ENCODE measurements at regions not wholly inside any gene's neighbourhood (a gene's known extent, or its start where the extent isn't known, plus 50 kb on each side); places are given as distances from the start of the nearest gene placed in this dataset.
A peak's percentile ranks its signal among the peaks of the same experiment; 100 is the strongest.
"Not testable (repeated sequence)": the region's sequence is repeated elsewhere in the genome, so short reads cannot be mapped to it uniquely, and the experiment has no call there.

GRCh38 chr17:20771104-20771503 is 191.6 kb downstream of the CDRT15L2 start:
- no peak for DNase-seq

- DNase-seq, result no peak
Measured at GRCh38 chr17:20774472-20775135, 195.1 kb downstream of the CDRT15L2 start.

- DNase-seq, result no peak
Measured at GRCh38 chr17:20775331-20775730, 195.8 kb downstream of the CDRT15L2 start.

GRCh38 chr17:20779521-20779920 is 200.0 kb downstream of the CDRT15L2 start:
- no peak for DNase-seq

- no peak for DNase-seq
Measured at GRCh38 chr17:20781260-20781659, 201.7 kb downstream of the CDRT15L2 start.

GRCh38 chr17:20781869-20782268 is 202.3 kb downstream of the CDRT15L2 start:
- not testable (repeated sequence) for DNase-seq

GRCh38 chr17:20783091-20783490 is 203.6 kb downstream of the CDRT15L2 start:
- DNase-seq, result no peak

GRCh38 chr17:20784100-20784665 is 204.7 kb downstream of the CDRT15L2 start:
- no peak for DNase-seq

GRCh38 chr17:20787281-20787680 is 207.8 kb downstream of the CDRT15L2 start:
- DNase-seq, result no peak

GRCh38 chr17:20791626-20792025 is 212.1 kb downstream of the CDRT15L2 start:
- no peak for DNase-seq

GRCh38 chr17:20794532-20794931 is 215.0 kb downstream of the CDRT15L2 start:
- DNase-seq, result not testable (repeated sequence)

- no peak for DNase-seq
Measured at GRCh38 chr17:20797292-20797691, 217.8 kb downstream of the CDRT15L2 start.

- no peak for DNase-seq
Measured at GRCh38 chr17:20800146-20800545, 220.6 kb downstream of the CDRT15L2 start.

GRCh38 chr17:20805751-20806150 is 226.2 kb downstream of the CDRT15L2 start:
- no peak for DNase-seq

GRCh38 chr17:20807566-20807965 is 228.0 kb downstream of the CDRT15L2 start:
- DNase-seq, result not testable (repeated sequence)

- not testable (repeated sequence) for DNase-seq
Measured at GRCh38 chr17:20815410-20815809, 227.4 kb downstream of the USP22 start.

GRCh38 chr17:20823905-20824304 is 218.9 kb downstream of the USP22 start:
- no peak for DNase-seq

- no peak for DNase-seq
Measured at GRCh38 chr17:20825539-20825938, 217.3 kb downstream of the USP22 start.

- peak in 2 of 3 experiments; percentile 33 to 37 for DNase-seq
Measured at GRCh38 chr17:20840453-20840852, 202.4 kb downstream of the USP22 start.

- peak in 2 of 3 experiments; percentile 53 to 60 for DNase-seq
Measured at GRCh38 chr17:20840987-20841865, 201.6 kb downstream of the USP22 start.

GRCh38 chr17:20842012-20842411 is 200.8 kb downstream of the USP22 start:
- DNase-seq, result not testable (repeated sequence)

- not testable (repeated sequence) for DNase-seq
Measured at GRCh38 chr17:20843261-20843660, 199.6 kb downstream of the USP22 start.

GRCh38 chr17:20843799-20844553 is 198.8 kb downstream of the USP22 start:
- not testable (repeated sequence) for DNase-seq
